HCT116 (cell line): ENCODE measurements at regions not wholly inside any gene's neighbourhood (a gene's known extent, or its start where the extent isn't known, plus 50 kb on each side); places are given as distances from the start of the nearest gene placed in this dataset.

Source experiments
- ATAC-seq: fragments of 200-7000 bp; cut with Tn5 transposase; 2 replicates; pipeline ENCODE4 v1.9.1; 2020; ENCODE audit warnings: mild to moderate bottlenecking, moderate library complexity
- BruUV-seq: library from RNA; stranded (reverse); fragments of 400-500 nt; replicated peaks from 2 replicates; lab custom pipeline; 2021; lab: Mats Ljungman, UMichigan
- CTCF ChIA-PET: fragments of 300-600 bp; sonication (Branson Sonifier 250); formaldehyde crosslinking; loops from one replicate; lab custom pipeline; 2021; ENCODE audit warnings: antibody characterized with exemption; lab: Charles Lee
- POLR2A ChIA-PET: fragments of 300-600, 350-600 bp; sonication (Branson Sonifier 250); formaldehyde crosslinking; loops from one replicate; lab custom pipeline; 2021; ENCODE audit warnings: antibody characterized with exemption; lab: Charles Lee
- RAD21 ChIA-PET, 2 experiments: fragments of 300-600 bp; sonication (Branson Sonifier 250); formaldehyde crosslinking; loops; one replicate each; lab custom pipeline; 2023; ENCODE audit warnings: low total read pairs in 2 of 2; ENCODE audit not compliant: uncharacterized antibody in 2 of 2, unreplicated experiment in 2 of 2, low non-redundant PET in 1 of 2; lab: Charles Lee
- DNase-seq: peaks from one replicate; pipeline ENCODE4 v3.0.0-alpha.2; 2010; ENCODE audit warnings: low read depth, low spot score
- H2AFZ ChIP-seq: fragments of 200-600 bp; shearing (Covaris generic), sonication (generic); 2 replicates; pipeline ENCODE4 v1.6.1; 2017; ENCODE audit warnings: low read depth, mixed run types, mixed read lengths, antibody characterized with exemption, low read length; ENCODE audit not compliant: poor library complexity, severe bottlenecking
- H3K27ac ChIP-seq: 2 replicates; pipeline ENCODE4 v1.5.1; 2012; ENCODE audit warnings: low read depth, low read length
- H3K27me3 ChIP-seq: fragments of 200-600 bp; sonication (generic); 2 replicates; pipeline ENCODE4 v1.6.1; 2016; ENCODE audit warnings: mixed run types, low read length, mixed read lengths; ENCODE audit not compliant: insufficient read depth
- H3K36me3 ChIP-seq, 2 experiments: fragments of 200-500 bp in 1 of 2; fragments of 200-600 bp in 1 of 2; sonication (Bioruptor generic) in 1 of 2; sonication (generic) in 1 of 2; 2 replicates each; pipeline versions ENCODE4 v1.5.1 to v1.6.1; 2014 to 2016; ENCODE audit warnings: low read length in 2 of 2, inconsistent platforms in 1 of 2, mixed read lengths in 1 of 2, mixed run types in 1 of 2; ENCODE audit not compliant: insufficient read depth in 2 of 2, control insufficient read depth in 1 of 2
- H3K4me1 ChIP-seq, 2 experiments: fragments of 200-600 bp in 1 of 2; sonication (generic) in 1 of 2; 2 replicates each; pipeline versions ENCODE4 v1.5.1 to v1.6.1; 2012 to 2017; ENCODE audit warnings: low read length in 2 of 2, inconsistent platforms in 1 of 2, mild to moderate bottlenecking in 1 of 2, mixed read lengths in 1 of 2, mixed run types in 1 of 2, moderate library complexity in 1 of 2; ENCODE audit not compliant: insufficient read depth in 2 of 2, control insufficient read depth in 1 of 2
- H3K4me2 ChIP-seq: fragments of 200-600 bp; sonication (generic); 2 replicates; pipeline ENCODE4 v1.6.1; 2017; ENCODE audit warnings: mixed run types, low read length, mixed read lengths
- H3K4me3 ChIP-seq, 2 experiments: fragments of 200-600 bp in 1 of 2; sonication (generic) in 1 of 2; replicated peaks in 1 of 2; 2 replicates each; pipeline ENCODE4 v1.5.1; 2011 to 2016; ENCODE audit warnings: low read length in 2 of 2, control low read depth in 1 of 2, low read depth in 1 of 2, mild to moderate bottlenecking in 1 of 2, mixed read lengths in 1 of 2, mixed run types in 1 of 2
- H3K79me2 ChIP-seq: fragments of 200-600 bp; sonication (generic); 2 replicates; pipeline ENCODE4 v1.6.1; 2017; ENCODE audit warnings: mild to moderate bottlenecking, mixed run types, low read length, moderate library complexity, mixed read lengths; ENCODE audit not compliant: insufficient read depth
- H3K9ac ChIP-seq: fragments of 200-600 bp; sonication (generic); 2 replicates; pipeline ENCODE4 v1.6.1; 2016; ENCODE audit warnings: low read length, mixed read lengths
- H3K9me2 ChIP-seq: fragments of 200-600 bp; sonication (generic), shearing (Covaris generic); 2 replicates; pipeline ENCODE4 v1.6.1; 2017; ENCODE audit warnings: mixed run types, mild to moderate bottlenecking, moderate library complexity; ENCODE audit not compliant: insufficient read depth
- H3K9me3 ChIP-seq, 2 experiments: fragments of 200-500 bp in 1 of 2; fragments of 200-600 bp in 1 of 2; sonication (Bioruptor generic) in 1 of 2; sonication (generic) in 1 of 2; 2 replicates each; pipeline ENCODE4 v1.6.1; 2014 to 2017; ENCODE audit warnings: low read length in 2 of 2, mixed read lengths in 2 of 2, inconsistent platforms in 1 of 2, low read depth in 1 of 2, mild to moderate bottlenecking in 1 of 2, mixed run types in 1 of 2, moderate library complexity in 1 of 2; ENCODE audit not compliant: control insufficient read depth in 1 of 2, insufficient read depth in 1 of 2
- H4K20me1 ChIP-seq: fragments of 200-600 bp; sonication (generic), shearing (Covaris generic); 2 replicates; pipeline ENCODE4 v1.6.1; 2017; ENCODE audit warnings: mixed run types, mild to moderate bottlenecking, moderate library complexity; ENCODE audit not compliant: insufficient read depth
- ATF3 ChIP-seq: IDR thresholded peaks from 2 replicates; pipeline ENCODE4 v1.6.1; 2012
- CBX3 ChIP-seq: IDR thresholded peaks from 2 replicates; pipeline ENCODE4 v1.6.1; 2012; ENCODE audit warnings: low read depth
- CEBPB ChIP-seq: IDR thresholded peaks from 2 replicates; pipeline ENCODE4 v1.6.1; 2012; ENCODE audit warnings: low read depth
- CTCF ChIP-seq, 3 experiments: fragments of 200-600 bp in 1 of 3; sonication (generic) in 1 of 3; IDR thresholded peaks in 2 of 3; conservative IDR thresholded peaks in 1 of 3; 2 replicates each; pipeline ENCODE4 v1.5.1; 2012 to 2017; ENCODE audit warnings: low read depth in 2 of 3, low read length in 2 of 3, antibody characterized with exemption in 1 of 3, borderline replicate concordance in 1 of 3, control low read depth in 1 of 3, mild to moderate bottlenecking in 1 of 3, mixed read lengths in 1 of 3, mixed run types in 1 of 3, moderate library complexity in 1 of 3; ENCODE audit not compliant: insufficient read depth in 1 of 3
- EGR1 ChIP-seq: IDR thresholded peaks from 2 replicates; pipeline ENCODE4 v1.6.1; 2012; ENCODE audit warnings: low read depth
- ELF1 ChIP-seq: IDR thresholded peaks from 2 replicates; pipeline ENCODE4 v1.6.1; 2012; ENCODE audit warnings: low read depth, borderline replicate concordance
- EZH2 ChIP-seq: fragments of 200-600 bp; sonication (generic); IDR thresholded peaks from 2 replicates; pipeline ENCODE4 v1.6.1; 2017; ENCODE audit warnings: antibody characterized with exemption, mixed run types
- EZH2phosphoT487 ChIP-seq: fragments of 200-600 bp; IDR thresholded peaks from 2 replicates; pipeline ENCODE4 v1.6.1; 2018; ENCODE audit warnings: antibody characterized with exemption, borderline replicate concordance
- FOSL1 ChIP-seq: IDR thresholded peaks from 2 replicates; pipeline ENCODE4 v1.6.1; 2012; ENCODE audit warnings: low read depth
- JUND ChIP-seq: IDR thresholded peaks from 2 replicates; pipeline ENCODE4 v1.6.1; 2012
- MAX ChIP-seq: IDR thresholded peaks from 2 replicates; pipeline ENCODE4 v1.6.1; 2012
- POLR2AphosphoS5 ChIP-seq: IDR thresholded peaks from 2 replicates; pipeline ENCODE4 v1.6.1; 2011; ENCODE audit warnings: mild to moderate bottlenecking, low read depth, low read length, moderate library complexity
- RAD21 ChIP-seq: IDR thresholded peaks from 2 replicates; pipeline ENCODE4 v1.6.1; 2012; ENCODE audit warnings: low read depth, mild to moderate bottlenecking
- REST ChIP-seq: IDR thresholded peaks from 2 replicates; pipeline ENCODE4 v1.6.1; 2012; ENCODE audit warnings: low read depth
- SIN3A ChIP-seq: IDR thresholded peaks from 2 replicates; pipeline ENCODE4 v1.6.1; 2012; ENCODE audit warnings: low read depth
- SP1 ChIP-seq: IDR thresholded peaks from 2 replicates; pipeline ENCODE4 v1.6.1; 2012; ENCODE audit warnings: low read depth
- SRF ChIP-seq: IDR thresholded peaks from 2 replicates; pipeline ENCODE4 v1.6.1; 2012; ENCODE audit warnings: low read depth
- YY1 ChIP-seq: IDR thresholded peaks from 2 replicates; pipeline ENCODE4 v1.6.1; 2011; ENCODE audit warnings: low read length, low read depth, moderate library complexity, mild to moderate bottlenecking; ENCODE audit not compliant: insufficient replicate concordance; ENCODE audit errors: extremely low read depth
- ZBTB33 ChIP-seq: IDR thresholded peaks from 2 replicates; pipeline ENCODE4 v1.6.1; 2011; ENCODE audit warnings: mild to moderate bottlenecking, low read length, moderate library complexity; ENCODE audit not compliant: insufficient replicate concordance; ENCODE audit errors: extremely low read depth
- ZFX ChIP-seq: fragments of 450-650 bp; IDR thresholded peaks from 2 replicates; pipeline ENCODE4 v1.6.1; 2017
- intact Hi-C: fragments of 100-400 bp; cut with micrococcal nuclease; formaldehyde crosslinking; loops from 2 replicates; pipeline ENCODE4 v1.10.0; 2022

- intact Hi-C loops, result no loop called here
- no peaks in the 10 kb centered on the region for H3K9me3 ChIP-seq
Measured at GRCh38 chr5:94094793-94095441, 353.5 kb upstream of the POU5F2 start.

More at GRCh38 chr5:94094793-94095441, 353.5 kb upstream of the POU5F2 start:
- no peak for DNase-seq
- ChIA-PET RAD21 (no interaction called here), POLR2A (no interaction called here), CTCF (no interaction called here)
- no peak for ATAC-seq
- H3K9ac ChIP-seq, result no peak overlapping the region
- H3K79me2 ChIP-seq, result peaks cover 37% of the 10 kb centered on the region
- no peak overlapping the region for H3K27ac ChIP-seq
- H4K20me1 ChIP-seq, result no peaks in the 10 kb centered on the region
- no peak overlapping the region for H3K4me3 ChIP-seq
- TF ChIP-seq POLR2AphosphoS5 (no peak), MAX (no peak), SRF (no peak), YY1 (no peak), SP1 (no peak), ELF1 (no peak), EZH2 (no peak), ZFX (no peak), JUND (no peak), ZBTB33 (no peak), CEBPB (no peak), FOSL1 (no peak), EZH2phosphoT487 (no peak), CBX3 (no peak), ATF3 (no peak), REST (no peak), SIN3A (no peak), EGR1 (no peak), CTCF (IDR thresholded peaks at IDR 0.05 in 2 of 3, conservative IDR thresholded peaks at IDR 0.05 in 1 of 3; ENCODE audit: borderline replicate concordance in 1 of 3, insufficient read depth in 1 of 3, low read depth in 2 of 3, low read length in 2 of 3) (no peak), RAD21 (no peak)
- no peak overlapping the region for H3K4me2 ChIP-seq
- BruUV-seq, result no TSS peak
- H3K4me1 ChIP-seq, result peaks cover 0 to 7% of the 10 kb centered on the region in 2 experiments; a peak in 1 of 4 replicates
- no peaks in the 10 kb centered on the region for H3K9me2 ChIP-seq
- no peaks in the 10 kb centered on the region for H3K27me3 ChIP-seq
- H2AFZ ChIP-seq, result no peak overlapping the region
- H3K36me3 ChIP-seq, result no peaks in the 10 kb centered on the region
